WI38 (cell line): ENCODE measurements at regions not wholly inside any gene's neighbourhood (a gene's known extent, or its start where the extent isn't known, plus 50 kb on each side); places are given as distances from the start of the nearest gene placed in this dataset.

Source experiments
- H3K4me3 ChIP-seq: 2 replicates; pipeline ENCODE4 v1.5.1; 2011; ENCODE audit warnings: low read depth, mild to moderate bottlenecking, control low read depth, low read length
- TF ChIP-seq, protein P1 (sequence below): IDR thresholded peaks from 2 replicates; pipeline ENCODE4 v1.5.1; 2012; ENCODE audit warnings: low read depth, mild to moderate bottlenecking, control low read depth, low read length

DNA sequence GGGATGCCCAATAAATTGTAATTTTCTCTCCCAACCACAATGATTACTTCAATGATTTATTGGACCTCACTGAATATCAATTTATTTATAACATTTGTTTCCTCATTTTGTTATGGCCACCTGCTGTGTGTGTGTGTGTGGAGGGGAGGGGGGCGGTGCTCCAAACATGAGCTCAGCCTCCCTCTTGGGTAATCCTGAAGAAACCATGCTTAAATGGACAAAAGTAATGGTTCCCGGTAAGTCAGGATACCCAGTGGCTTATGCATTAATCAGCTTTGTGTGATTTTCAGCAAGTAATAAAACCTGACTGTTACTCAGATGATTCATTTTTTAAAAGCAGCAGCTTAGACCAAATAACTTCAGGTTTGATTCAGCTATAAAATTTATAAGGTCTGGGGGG, 495.1 kb upstream of the MEX3C start:
- TF ChIP-seq, protein P1, sequence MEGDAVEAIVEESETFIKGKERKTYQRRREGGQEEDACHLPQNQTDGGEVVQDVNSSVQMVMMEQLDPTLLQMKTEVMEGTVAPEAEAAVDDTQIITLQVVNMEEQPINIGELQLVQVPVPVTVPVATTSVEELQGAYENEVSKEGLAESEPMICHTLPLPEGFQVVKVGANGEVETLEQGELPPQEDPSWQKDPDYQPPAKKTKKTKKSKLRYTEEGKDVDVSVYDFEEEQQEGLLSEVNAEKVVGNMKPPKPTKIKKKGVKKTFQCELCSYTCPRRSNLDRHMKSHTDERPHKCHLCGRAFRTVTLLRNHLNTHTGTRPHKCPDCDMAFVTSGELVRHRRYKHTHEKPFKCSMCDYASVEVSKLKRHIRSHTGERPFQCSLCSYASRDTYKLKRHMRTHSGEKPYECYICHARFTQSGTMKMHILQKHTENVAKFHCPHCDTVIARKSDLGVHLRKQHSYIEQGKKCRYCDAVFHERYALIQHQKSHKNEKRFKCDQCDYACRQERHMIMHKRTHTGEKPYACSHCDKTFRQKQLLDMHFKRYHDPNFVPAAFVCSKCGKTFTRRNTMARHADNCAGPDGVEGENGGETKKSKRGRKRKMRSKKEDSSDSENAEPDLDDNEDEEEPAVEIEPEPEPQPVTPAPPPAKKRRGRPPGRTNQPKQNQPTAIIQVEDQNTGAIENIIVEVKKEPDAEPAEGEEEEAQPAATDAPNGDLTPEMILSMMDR = no peak
- H3K4me3 ChIP-seq = no peak overlapping the region

DNA sequence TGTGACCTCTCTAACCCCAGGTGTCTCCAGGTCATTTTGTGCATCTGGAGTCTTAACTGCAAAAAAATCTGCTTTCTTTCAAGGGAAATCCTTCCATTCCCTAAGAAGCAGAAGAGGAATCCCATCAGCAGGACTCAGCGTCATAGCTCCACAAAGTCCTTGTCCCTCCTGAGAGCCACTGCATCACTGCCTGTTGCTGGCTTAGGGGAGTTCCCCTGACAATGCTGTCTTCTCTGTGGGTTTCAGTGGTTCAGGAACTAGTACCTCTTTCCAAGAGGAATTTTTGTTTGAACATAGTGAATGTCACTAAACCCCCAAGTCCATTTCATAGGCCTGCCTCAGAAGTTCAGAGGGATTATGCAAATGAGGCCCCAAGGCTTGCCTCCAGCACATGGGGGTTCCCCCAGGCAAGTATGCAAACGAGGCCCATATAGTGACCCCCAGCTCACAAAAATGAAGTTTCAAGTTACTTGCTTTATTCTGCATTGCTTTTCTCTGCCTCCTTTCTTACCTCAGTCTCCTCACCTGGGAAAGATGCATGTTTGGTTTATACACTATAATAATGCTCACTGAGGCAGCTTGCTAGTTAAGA, 513.9 kb upstream of the MEX3C start:
- no peak overlapping the region for H3K4me3 ChIP-seq
- TF ChIP-seq, protein P1 = no peak

DNA sequence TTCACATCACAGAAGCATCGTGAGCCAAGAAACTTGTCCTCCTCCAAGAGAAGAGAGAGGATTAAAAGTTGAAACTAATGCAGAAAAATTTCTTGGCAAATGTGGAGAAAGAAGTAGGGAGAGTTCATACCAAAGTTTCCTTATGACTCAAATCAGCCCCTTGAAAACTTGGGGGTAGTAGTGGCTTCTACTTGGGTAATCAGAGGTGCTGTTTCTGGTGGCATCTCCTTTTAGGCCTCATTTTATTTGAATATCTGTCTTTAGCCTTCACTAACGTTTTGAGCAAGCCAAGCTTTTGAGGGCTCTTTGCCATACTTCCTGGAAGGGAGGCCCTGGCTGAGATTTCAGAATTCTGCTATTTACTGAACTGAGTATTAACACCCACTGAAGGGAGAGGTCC, 515.3 kb upstream of the MEX3C start:
- H3K4me3 ChIP-seq = no peak overlapping the region
- TF ChIP-seq, protein P1 = no peak

DNA sequence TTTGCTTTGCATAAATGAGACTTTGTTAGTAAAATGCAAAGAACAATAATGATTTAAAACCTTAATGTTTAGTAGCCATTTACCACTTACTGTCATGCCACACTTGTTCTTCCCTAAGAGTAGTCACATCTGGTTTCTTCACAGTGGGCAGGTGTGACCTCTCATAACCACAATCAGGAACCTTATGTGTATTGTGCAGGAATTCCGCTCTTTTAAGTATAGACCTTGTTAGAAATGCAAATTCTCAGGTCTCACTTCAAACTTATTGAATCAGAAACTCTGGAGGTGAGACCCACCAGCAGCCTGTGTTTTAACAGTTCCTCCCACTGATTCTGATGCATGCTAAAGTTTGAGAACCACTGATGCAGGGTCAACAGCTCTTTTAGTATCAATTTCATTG, 518.8 kb upstream of the MEX3C start:
- no peak overlapping the region for H3K4me3 ChIP-seq
- TF ChIP-seq, protein P1 = no peak

DNA sequence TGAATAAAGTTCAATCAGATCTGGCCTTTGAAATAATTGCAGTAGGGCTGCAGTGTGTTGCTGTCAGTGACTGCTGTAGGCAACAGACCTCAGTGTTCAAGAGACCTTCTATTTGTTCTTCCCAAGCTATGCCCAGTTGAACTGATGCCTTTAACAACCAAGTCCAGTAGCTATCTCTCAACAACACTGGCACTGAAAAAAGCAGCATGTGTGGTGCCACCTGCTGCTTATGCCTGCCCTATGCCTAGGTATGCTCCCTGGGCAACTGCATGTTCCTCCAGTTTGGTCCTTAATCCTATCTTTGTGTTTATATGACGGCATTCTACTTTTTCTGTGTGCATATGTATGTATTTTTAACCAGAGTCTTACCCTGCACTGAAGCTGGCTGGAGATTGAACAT, 523.9 kb upstream of the MEX3C start:
- no peak overlapping the region for H3K4me3 ChIP-seq
- TF ChIP-seq, protein P1 = no peak

DNA sequence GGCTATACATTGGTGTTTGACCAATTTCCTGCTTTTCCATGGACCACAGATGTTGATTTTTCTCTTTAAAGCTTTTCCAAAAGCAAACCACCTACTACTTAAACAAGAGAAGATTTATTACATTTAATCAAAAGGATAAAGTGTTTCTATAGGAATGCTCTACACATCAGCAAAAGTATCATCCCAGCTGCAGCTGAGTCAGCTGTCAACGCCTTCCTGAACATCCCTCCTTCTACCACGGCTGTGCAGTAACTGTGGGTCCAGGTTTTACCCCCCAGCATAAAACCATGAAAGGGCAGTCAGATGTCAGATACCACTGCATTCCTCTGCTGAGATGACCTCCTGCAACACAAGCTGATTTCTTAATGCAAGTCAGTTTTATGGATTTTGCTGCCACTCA, 524.5 kb upstream of the MEX3C start:
- TF ChIP-seq, protein P1 = no peak
- no peak overlapping the region for H3K4me3 ChIP-seq

DNA sequence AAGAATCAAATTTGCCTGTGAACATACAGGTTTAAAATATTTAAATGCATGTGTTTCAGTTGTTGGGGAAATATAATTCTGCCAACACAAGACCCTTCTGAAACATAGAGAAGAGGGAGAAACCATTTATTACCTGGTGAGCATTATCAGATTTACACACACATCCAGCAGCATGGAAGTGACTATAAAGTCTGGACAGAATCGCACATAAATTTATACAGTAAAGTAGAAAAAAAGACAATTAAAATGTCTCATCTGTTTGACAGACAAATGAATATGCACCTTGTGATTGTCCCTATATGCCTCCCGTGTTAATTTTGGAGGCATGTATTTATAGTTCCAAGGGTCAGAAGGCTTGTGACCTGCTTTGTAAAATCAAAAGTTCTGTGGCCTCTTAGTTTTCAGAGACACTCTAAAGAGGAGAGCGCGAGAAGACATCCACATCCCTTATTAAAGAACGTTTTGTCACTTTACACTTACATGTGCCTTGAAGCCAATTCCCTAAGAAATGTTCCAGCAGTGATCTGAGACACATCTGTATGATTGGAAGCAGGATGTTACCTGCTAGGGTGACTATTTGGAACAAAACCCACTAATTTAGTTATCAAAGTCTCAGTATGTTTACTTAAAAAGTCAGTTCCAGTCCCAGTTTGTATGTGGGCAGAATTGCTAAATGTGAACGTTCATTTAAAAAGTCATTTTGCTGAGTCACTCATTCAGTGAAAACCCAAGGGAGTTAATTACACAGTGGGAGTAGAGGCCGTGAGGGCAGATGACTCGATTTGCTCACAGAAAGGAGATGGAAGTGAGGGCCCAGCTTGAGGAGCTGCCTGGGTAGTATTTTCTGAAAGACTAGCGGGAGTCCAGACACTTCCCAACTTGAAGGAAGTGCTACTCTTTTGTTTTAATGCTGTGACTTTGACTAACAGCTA, 527.6 kb upstream of the MEX3C start:
- TF ChIP-seq, protein P1 = no peak
- H3K4me3 ChIP-seq = no peak overlapping the region
